SK-N-SH treated with all-trans-retinoic acid at 6 μM for 48 hours (cell line): ENCODE measurements at regions not wholly inside any gene's neighbourhood (a gene's known extent, or its start where the extent isn't known, plus 50 kb on each side); places are given as distances from the start of the nearest gene placed in this dataset.

ENCODE experiments used
- TF ChIP-seq, protein P1 (sequence below): fragments of 250-450 bp; sonication (Bioruptor Pico); IDR thresholded peaks from 2 replicates; pipeline ENCODE4 v1.5.1; 2020; ENCODE audit warnings: low read depth, mild to moderate bottlenecking, moderate library complexity
- TF ChIP-seq, protein P2 (sequence below): fragments of 250-450 bp; sonication (Bioruptor Pico); IDR thresholded peaks from 2 replicates; pipeline ENCODE4 v1.8.0; 2021; ENCODE audit warnings: low read depth, mild to moderate bottlenecking, moderate library complexity, borderline replicate concordance

DNA sequence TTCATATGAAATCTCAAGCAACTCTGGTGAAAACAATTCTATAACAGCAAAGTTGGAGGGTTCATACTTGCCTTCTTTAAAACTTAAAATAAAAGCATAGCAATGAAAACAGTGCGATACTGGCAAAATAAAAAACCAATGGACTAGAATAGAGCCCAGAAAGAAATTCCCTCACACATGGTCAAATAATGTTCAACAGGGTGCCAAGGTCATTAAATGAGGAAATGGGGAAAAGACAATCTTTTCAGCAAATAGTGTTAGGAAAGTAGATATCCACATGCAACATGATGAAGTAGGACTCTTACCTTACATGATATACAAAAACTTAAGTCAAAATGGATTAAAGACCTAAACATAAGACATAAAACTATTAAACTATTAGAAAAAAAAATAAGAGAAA is 970.2 kb upstream of the AGA start:
- TF ChIP-seq, protein P1, sequence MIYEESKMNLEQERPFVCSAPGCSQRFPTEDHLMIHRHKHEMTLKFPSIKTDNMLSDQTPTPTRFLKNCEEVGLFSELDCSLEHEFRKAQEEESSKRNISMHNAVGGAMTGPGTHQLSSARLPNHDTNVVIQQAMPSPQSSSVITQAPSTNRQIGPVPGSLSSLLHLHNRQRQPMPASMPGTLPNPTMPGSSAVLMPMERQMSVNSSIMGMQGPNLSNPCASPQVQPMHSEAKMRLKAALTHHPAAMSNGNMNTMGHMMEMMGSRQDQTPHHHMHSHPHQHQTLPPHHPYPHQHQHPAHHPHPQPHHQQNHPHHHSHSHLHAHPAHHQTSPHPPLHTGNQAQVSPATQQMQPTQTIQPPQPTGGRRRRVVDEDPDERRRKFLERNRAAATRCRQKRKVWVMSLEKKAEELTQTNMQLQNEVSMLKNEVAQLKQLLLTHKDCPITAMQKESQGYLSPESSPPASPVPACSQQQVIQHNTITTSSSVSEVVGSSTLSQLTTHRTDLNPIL (CRISPR knock-in tag): no peak
- TF ChIP-seq, protein P2, sequence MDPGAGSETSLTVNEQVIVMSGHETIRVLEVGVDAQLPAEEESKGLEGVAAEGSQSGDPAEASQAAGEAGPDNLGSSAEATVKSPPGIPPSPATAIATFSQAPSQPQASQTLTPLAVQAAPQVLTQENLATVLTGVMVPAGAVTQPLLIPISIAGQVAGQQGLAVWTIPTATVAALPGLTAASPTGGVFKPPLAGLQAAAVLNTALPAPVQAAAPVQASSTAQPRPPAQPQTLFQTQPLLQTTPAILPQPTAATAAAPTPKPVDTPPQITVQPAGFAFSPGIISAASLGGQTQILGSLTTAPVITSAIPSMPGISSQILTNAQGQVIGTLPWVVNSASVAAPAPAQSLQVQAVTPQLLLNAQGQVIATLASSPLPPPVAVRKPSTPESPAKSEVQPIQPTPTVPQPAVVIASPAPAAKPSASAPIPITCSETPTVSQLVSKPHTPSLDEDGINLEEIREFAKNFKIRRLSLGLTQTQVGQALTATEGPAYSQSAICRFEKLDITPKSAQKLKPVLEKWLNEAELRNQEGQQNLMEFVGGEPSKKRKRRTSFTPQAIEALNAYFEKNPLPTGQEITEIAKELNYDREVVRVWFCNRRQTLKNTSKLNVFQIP (CRISPR knock-in tag): no peak
